Stomach smooth muscle (tissue), 2 donors: ENCODE measurements at regions not wholly inside any gene's neighbourhood (a gene's known extent, or its start where the extent isn't known, plus 50 kb on each side); places are given as distances from the start of the nearest gene placed in this dataset.

ENCODE experiments used
- H3K27ac ChIP-seq: one replicate; pipeline ENCODE4 v1.7.0; 2013; ENCODE audit warnings: mild to moderate bottlenecking, low read length, inconsistent platforms
- H3K27me3 ChIP-seq, 2 donors: one replicate each; pipeline ENCODE4 v1.7.0; 2013; ENCODE audit warnings: low read length in 2 of 2; ENCODE audit not compliant: insufficient read depth in 2 of 2, control insufficient read depth in 1 of 2
- H3K36me3 ChIP-seq, 2 donors: one replicate each; pipeline ENCODE4 v1.7.0; 2013; ENCODE audit warnings: low read length in 2 of 2; ENCODE audit not compliant: control insufficient read depth in 2 of 2, insufficient read depth in 2 of 2
- H3K4me1 ChIP-seq: one replicate; pipeline ENCODE4 v1.7.0; 2013; ENCODE audit warnings: low read length; ENCODE audit not compliant: control insufficient read depth, insufficient read depth
- H3K4me3 ChIP-seq, 2 donors: one replicate each; pipeline ENCODE4 v1.7.0; 2013; ENCODE audit warnings: low read length in 2 of 2
- H3K9ac ChIP-seq, 2 donors: one replicate each; pipeline ENCODE4 v1.7.0; 2013; ENCODE audit warnings: low read length in 2 of 2, mild to moderate bottlenecking in 1 of 2
- H3K9me3 ChIP-seq, 2 donors: one replicate each; pipeline ENCODE4 v1.7.0; 2013; ENCODE audit warnings: low read length in 2 of 2; ENCODE audit not compliant: control insufficient read depth in 2 of 2
- donor health status: healthy.
- donor health status: Pancreatic carcinoma.

DNA sequence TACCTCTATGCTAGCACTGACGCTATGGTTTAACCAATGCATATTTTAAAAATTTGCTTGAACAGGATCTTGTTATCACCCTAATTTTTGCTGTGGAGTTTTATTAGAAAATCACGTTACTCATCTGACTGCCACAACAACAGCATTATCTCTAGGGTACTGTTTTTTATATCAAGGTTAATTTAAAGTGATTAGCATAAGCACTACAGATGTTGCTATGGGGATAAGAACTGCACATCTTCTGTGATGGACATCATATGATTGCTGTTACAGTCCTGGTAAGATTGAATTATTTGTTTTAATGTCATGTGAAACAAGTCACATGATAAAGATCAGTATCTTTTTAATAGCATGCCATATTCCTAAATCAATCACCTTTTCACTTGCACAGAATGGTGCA lies 492.2 kb upstream of the ROBO2 start:
- Histone ChIP-seq H3K9me3 (no peaks in the 10 kb centered on the region), H3K4me1 (no peaks in the 10 kb centered on the region), H3K27ac (no peak overlapping the region), H3K9ac (no peak overlapping the region), H3K36me3 (no peaks in the 10 kb centered on the region), H3K4me3 (no peak overlapping the region), H3K27me3 (peaks cover 0 to 2% of the 10 kb centered on the region in 2 donors)

DNA sequence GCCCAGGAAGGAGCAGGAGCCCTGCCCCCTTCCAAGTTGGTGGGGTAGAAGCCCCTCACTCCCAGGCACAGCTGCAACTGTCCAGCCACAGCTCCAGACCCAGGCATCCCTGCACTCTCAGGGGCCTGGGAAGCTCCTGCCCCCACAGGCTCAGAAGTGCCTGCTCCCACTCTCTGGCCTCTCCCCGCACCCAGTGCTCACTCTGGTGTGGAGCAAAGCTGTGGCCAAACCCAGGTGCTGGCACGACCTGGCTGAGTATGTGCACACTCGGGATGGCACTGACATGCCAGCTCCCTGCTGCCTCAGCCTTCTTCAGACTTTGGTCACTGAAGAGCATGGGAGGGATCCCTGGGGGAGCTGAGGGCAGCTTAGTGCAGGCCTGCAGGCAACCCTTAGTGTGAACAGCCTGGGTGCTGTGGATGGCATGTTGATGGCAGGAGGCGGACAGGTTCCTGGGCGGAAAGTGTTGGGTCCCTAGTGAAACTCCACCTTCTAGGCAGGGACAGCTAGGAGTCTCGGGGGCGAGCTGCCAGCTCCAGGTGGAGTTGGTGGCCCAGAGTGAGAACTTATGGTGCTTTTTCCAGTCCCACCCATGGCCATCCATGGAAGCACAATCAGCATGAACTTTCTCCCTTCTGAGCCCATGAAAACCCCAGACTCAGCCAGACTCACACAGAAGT lies 489.2 kb upstream of the ROBO2 start:
- Histone ChIP-seq H3K4me3 (no peak overlapping the region), H3K27ac (no peak overlapping the region), H3K9ac (no peak overlapping the region), H3K9me3 (no peaks in the 10 kb centered on the region), H3K27me3 (peaks cover 0 to 2% of the 10 kb centered on the region in 2 donors), H3K4me1 (no peaks in the 10 kb centered on the region), H3K36me3 (no peaks in the 10 kb centered on the region)

DNA sequence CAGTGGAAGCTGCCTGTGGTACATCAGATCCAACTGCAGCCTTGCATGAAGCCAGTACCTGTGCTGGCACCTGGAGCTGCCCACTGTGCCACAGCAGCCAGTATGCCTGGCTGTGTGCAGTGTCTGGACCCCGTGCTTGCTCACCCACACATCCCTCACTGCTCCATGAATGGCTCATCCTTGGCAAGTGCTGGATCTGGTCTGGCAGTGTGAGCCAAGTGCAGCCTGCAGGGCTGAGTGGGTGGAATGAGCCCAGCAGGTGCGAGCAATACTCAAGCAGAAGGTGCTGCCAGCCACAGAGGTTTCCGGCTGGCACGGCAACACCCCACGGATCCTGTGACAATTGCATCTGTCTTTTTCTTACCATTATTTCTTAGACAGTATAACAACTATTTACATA lies 488.2 kb upstream of the ROBO2 start:
- H3K4me3 ChIP-seq, result no peak overlapping the region
- no peak overlapping the region for H3K27ac ChIP-seq
- H3K36me3 ChIP-seq, result no peaks in the 10 kb centered on the region
- peaks cover 0 to 2% of the 10 kb centered on the region in 2 donors for H3K27me3 ChIP-seq
- H3K4me1 ChIP-seq, result no peaks in the 10 kb centered on the region
- H3K9me3 ChIP-seq, result no peaks in the 10 kb centered on the region
- no peak overlapping the region for H3K9ac ChIP-seq

- H3K27me3 ChIP-seq, result peaks cover 0 to 2% of the 10 kb centered on the region in 2 donors
Observed at GRCh38 chr3:76552653-76553052, 487.2 kb upstream of the ROBO2 start.

GRCh38 chr3:76554707-76555106 lies 485.2 kb upstream of the ROBO2 start:
- H3K36me3 ChIP-seq, result no peaks in the 10 kb centered on the region
- H3K9ac ChIP-seq, result no peak overlapping the region
- no peak overlapping the region for H3K4me3 ChIP-seq
- H3K4me1 ChIP-seq, result no peaks in the 10 kb centered on the region
- H3K9me3 ChIP-seq, result no peaks in the 10 kb centered on the region
- no peak overlapping the region for H3K27ac ChIP-seq
- peaks cover 0 to 2% of the 10 kb centered on the region in 2 donors for H3K27me3 ChIP-seq

More at GRCh38 chr3:76552653-76553052, 487.2 kb upstream of the ROBO2 start:
- H3K27ac ChIP-seq, result no peak overlapping the region
- H3K4me1 ChIP-seq, result no peaks in the 10 kb centered on the region
- no peaks in the 10 kb centered on the region for H3K36me3 ChIP-seq
- no peak overlapping the region for H3K4me3 ChIP-seq
- H3K9ac ChIP-seq, result no peak overlapping the region
- H3K9me3 ChIP-seq, result no peaks in the 10 kb centered on the region

- no peak overlapping the region for H3K27ac ChIP-seq
- no peak overlapping the region for H3K4me3 ChIP-seq
- no peak overlapping the region for H3K9ac ChIP-seq
- H3K9me3 ChIP-seq, result no peaks in the 10 kb centered on the region
- peaks cover 4% of the 10 kb centered on the region for H3K4me1 ChIP-seq
- no peaks in the 10 kb centered on the region for H3K36me3 ChIP-seq
- H3K27me3 ChIP-seq, result no peaks in the 10 kb centered on the region
Observed at GRCh38 chr3:76561494-76562236, 478.2 kb upstream of the ROBO2 start.

GRCh38 chr3:76565496-76566210 lies 474.2 kb upstream of the ROBO2 start:
- H3K36me3 ChIP-seq, result no peaks in the 10 kb centered on the region
- H3K27ac ChIP-seq, result no peak overlapping the region
- H3K4me1 ChIP-seq, result peaks cover 4% of the 10 kb centered on the region
- no peaks in the 10 kb centered on the region for H3K27me3 ChIP-seq
- no peak overlapping the region for H3K4me3 ChIP-seq
- no peak overlapping the region for H3K9ac ChIP-seq
- no peaks in the 10 kb centered on the region for H3K9me3 ChIP-seq

DNA sequence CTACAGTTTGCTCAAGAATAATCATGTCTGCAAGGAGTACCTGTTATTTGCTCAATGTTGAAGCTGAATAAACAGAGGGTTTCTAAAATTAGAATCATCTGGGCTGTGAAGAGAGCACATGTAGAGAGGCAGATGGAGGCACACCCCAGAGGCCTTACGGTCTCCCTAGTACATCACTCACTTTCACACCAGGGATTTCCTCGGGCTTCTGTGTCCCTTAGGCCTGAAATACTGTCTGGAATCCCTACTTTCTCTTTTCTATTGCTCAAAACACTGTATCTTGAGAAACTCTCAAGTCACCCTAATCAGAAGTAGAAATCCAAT lies 473.7 kb upstream of the ROBO2 start:
- H3K4me1 ChIP-seq, result peaks cover 4% of the 10 kb centered on the region

GRCh38 chr3:76566904-76567303 lies 473.0 kb upstream of the ROBO2 start:
- H3K4me3 ChIP-seq, result no peak overlapping the region

More for the DNA sequence above, 473.7 kb upstream of the ROBO2 start:
- Histone ChIP-seq H3K9me3 (no peaks in the 10 kb centered on the region), H3K36me3 (no peaks in the 10 kb centered on the region), H3K27me3 (no peaks in the 10 kb centered on the region), H3K4me3 (no peak overlapping the region), H3K9ac (no peak overlapping the region), H3K27ac (no peak overlapping the region)

GRCh38 chr3:76570436-76571057 lies 469.4 kb upstream of the ROBO2 start:
- Histone ChIP-seq H3K4me3 (no peak overlapping the region), H3K27ac (no peak overlapping the region), H3K27me3 (no peaks in the 10 kb centered on the region), H3K9me3 (no peaks in the 10 kb centered on the region), H3K4me1 (peaks cover 4% of the 10 kb centered on the region), H3K36me3 (no peaks in the 10 kb centered on the region), H3K9ac (no peak overlapping the region)

More at GRCh38 chr3:76566904-76567303, 473.0 kb upstream of the ROBO2 start:
- Histone ChIP-seq H3K9ac (no peak overlapping the region), H3K4me1 (peaks cover 4% of the 10 kb centered on the region), H3K36me3 (no peaks in the 10 kb centered on the region), H3K27ac (no peak overlapping the region), H3K9me3 (no peaks in the 10 kb centered on the region), H3K27me3 (no peaks in the 10 kb centered on the region)
